Eye (tissue), 1 donor: ENCODE measurements at regions not wholly inside any gene's neighbourhood (a gene's known extent, or its start where the extent isn't known, plus 50 kb on each side); places are given as distances from the start of the nearest gene placed in this dataset.
"Not testable (repeated sequence)": the region's sequence is repeated elsewhere in the genome, so short reads cannot be mapped to it uniquely, and the experiment has no call there.

Source experiments
- DNase-seq: peaks from one replicate; pipeline ENCODE4 v3.0.0-alpha.2; 2015

- DNase-seq = no peak
Measured at GRCh38 chr10:100612601-100613595, 77.2 kb downstream of the HIF1AN start.

- no peak for DNase-seq
Measured at GRCh38 chr10:100613846-100614245, 78.1 kb downstream of the HIF1AN start.

GRCh38 chr10:100614429-100615095 is 78.8 kb downstream of the HIF1AN start:
- no peak for DNase-seq

GRCh38 chr10:100615241-100615640 is 79.5 kb downstream of the HIF1AN start:
- DNase-seq = no peak

GRCh38 chr10:100615908-100616307 is 80.2 kb downstream of the HIF1AN start:
- DNase-seq = no peak

GRCh38 chr10:100618091-100618615 is 82.4 kb downstream of the HIF1AN start:
- DNase-seq = no peak

- no peak for DNase-seq
Measured at GRCh38 chr10:100618632-100619255, 83.0 kb downstream of the HIF1AN start.

GRCh38 chr10:100620087-100620835 is 84.5 kb downstream of the HIF1AN start:
- no peak for DNase-seq

GRCh38 chr10:100621360-100622205 is 85.8 kb downstream of the HIF1AN start:
- DNase-seq = peak; percentile 39

GRCh38 chr10:100622946-100623345 is 87.2 kb downstream of the HIF1AN start:
- no peak for DNase-seq

GRCh38 chr10:100623521-100624230 is 87.9 kb downstream of the HIF1AN start:
- DNase-seq = no peak

GRCh38 chr10:100624298-100624697 is 88.6 kb downstream of the HIF1AN start:
- no peak for DNase-seq

GRCh38 chr10:100625816-100626215 is 90.1 kb downstream of the HIF1AN start:
- peak; percentile 24 for DNase-seq

- no peak for DNase-seq
Measured at GRCh38 chr10:100628061-100628460, 92.3 kb downstream of the HIF1AN start.

GRCh38 chr10:100631192-100631591 is 95.4 kb downstream of the HIF1AN start:
- no peak for DNase-seq

GRCh38 chr10:100632027-100632426 is 96.3 kb downstream of the HIF1AN start:
- no peak for DNase-seq

- no peak for DNase-seq
Measured at GRCh38 chr10:100634034-100634433, 98.3 kb downstream of the HIF1AN start.

GRCh38 chr10:100636848-100637553 is 101.3 kb downstream of the HIF1AN start:
- DNase-seq = no peak

- peak; percentile 74 for DNase-seq
Measured at GRCh38 chr10:100637785-100638184, 102.0 kb downstream of the HIF1AN start.

GRCh38 chr10:100638969-100639368 is 103.2 kb downstream of the HIF1AN start:
- not testable (repeated sequence) for DNase-seq
